Parathyroid adenoma (tissue), 2 donors: ENCODE measurements at regions not wholly inside any gene's neighbourhood (a gene's known extent, or its start where the extent isn't known, plus 50 kb on each side); places are given as distances from the start of the nearest gene placed in this dataset.

Source experiments
- H2AFZ ChIP-seq: fragments of 300-600 bp; sonication (generic); one replicate; pipeline ENCODE4 v1.7.0; 2017; ENCODE audit warnings: antibody characterized with exemption, mild to moderate bottlenecking
- H3K27ac ChIP-seq: fragments of 300-600 bp; sonication (generic); one replicate; pipeline ENCODE4 v1.7.0; 2017
- H3K27me3 ChIP-seq: fragments of 300-600 bp; sonication (generic); one replicate; pipeline ENCODE4 v1.7.0; 2017; ENCODE audit warnings: low read length; ENCODE audit not compliant: control insufficient read depth, insufficient read depth
- H3K36me3 ChIP-seq: fragments of 300-600 bp; sonication (generic); one replicate; pipeline ENCODE4 v1.7.0; 2017; ENCODE audit warnings: low read length; ENCODE audit not compliant: control insufficient read depth, insufficient read depth
- H3K4me1 ChIP-seq: fragments of 300-600 bp; sonication (generic); one replicate; pipeline ENCODE4 v1.7.0; 2017; ENCODE audit warnings: control low read depth
- H3K4me2 ChIP-seq: fragments of 300-600 bp; sonication (generic); one replicate; pipeline ENCODE4 v1.7.0; 2017; ENCODE audit warnings: low read length
- H3K4me3 ChIP-seq: fragments of 300-600 bp; sonication (generic); one replicate; pipeline ENCODE4 v1.7.0; 2017; ENCODE audit warnings: low read depth, low read length
- H3K79me2 ChIP-seq: fragments of 300-600 bp; sonication (generic); one replicate; pipeline ENCODE4 v1.7.0; 2017; ENCODE audit warnings: control low read depth
- H3K9ac ChIP-seq: fragments of 300-600 bp; sonication (generic); one replicate; pipeline ENCODE4 v1.7.0; 2017; ENCODE audit warnings: mild to moderate bottlenecking
- H3K9me3 ChIP-seq: fragments of 300-600 bp; sonication (generic); one replicate; pipeline ENCODE4 v1.7.0; 2017; ENCODE audit warnings: low read length; ENCODE audit not compliant: control insufficient read depth
- CTCF ChIP-seq: fragments of 300-600 bp; sonication (generic); IDR thresholded peaks from one replicate; pipeline ENCODE4 v1.7.0; 2017; ENCODE audit warnings: antibody characterized with exemption, mild to moderate bottlenecking
- donor health status: primary hyperparathyroidism.

- Histone ChIP-seq H3K4me3 (no peak overlapping the region), H3K9me3 (peaks cover 4% of the 10 kb centered on the region), H3K4me1 (no peaks in the 10 kb centered on the region), H2AFZ (no peak overlapping the region), H3K4me2 (no peak overlapping the region), H3K27me3 (no peaks in the 10 kb centered on the region), H3K27ac (no peak overlapping the region), H3K79me2 (no peaks in the 10 kb centered on the region), H3K36me3 (no peaks in the 10 kb centered on the region), H3K9ac (no peak overlapping the region)
- no peak for TF ChIP-seq CTCF
Observed at GRCh38 chr16:8094696-8095095, 495.6 kb downstream of the TMEM114 start.

GRCh38 chr16:8088820-8089338, 501.4 kb downstream of the TMEM114 start:
- Histone ChIP-seq H3K9me3 (peaks cover 4% of the 10 kb centered on the region), H3K27me3 (no peaks in the 10 kb centered on the region), H3K9ac (no peak overlapping the region), H3K27ac (no peak overlapping the region), H3K79me2 (no peaks in the 10 kb centered on the region), H3K36me3 (no peaks in the 10 kb centered on the region), H3K4me3 (no peak overlapping the region), H3K4me2 (no peak overlapping the region), H2AFZ (no peak overlapping the region), H3K4me1 (no peaks in the 10 kb centered on the region)
- no peak for TF ChIP-seq CTCF

GRCh38 chr16:8087597-8088289, 502.6 kb downstream of the TMEM114 start:
- Histone ChIP-seq H2AFZ (no peak overlapping the region), H3K4me2 (no peak overlapping the region), H3K36me3 (no peaks in the 10 kb centered on the region), H3K4me1 (no peaks in the 10 kb centered on the region), H3K79me2 (no peaks in the 10 kb centered on the region), H3K27me3 (no peaks in the 10 kb centered on the region), H3K9ac (no peak overlapping the region), H3K4me3 (no peak overlapping the region), H3K27ac (no peak overlapping the region), H3K9me3 (peaks cover 1% of the 10 kb centered on the region)
- no peak for TF ChIP-seq CTCF

- Histone ChIP-seq H3K4me3 (no peak overlapping the region), H3K79me2 (no peaks in the 10 kb centered on the region), H3K4me1 (no peaks in the 10 kb centered on the region), H3K9ac (no peak overlapping the region), H3K36me3 (no peaks in the 10 kb centered on the region), H2AFZ (no peak overlapping the region), H3K9me3 (no peaks in the 10 kb centered on the region), H3K4me2 (no peak overlapping the region), H3K27ac (no peak overlapping the region), H3K27me3 (no peaks in the 10 kb centered on the region)
- TF ChIP-seq CTCF = no peak
Observed at GRCh38 chr16:8087146-8087545, 503.2 kb downstream of the TMEM114 start.

GRCh38 chr16:8084882-8085281, 505.4 kb downstream of the TMEM114 start:
- H3K9me3 ChIP-seq = no peaks in the 10 kb centered on the region
- TF ChIP-seq CTCF = no peak
- H3K4me3 ChIP-seq = no peak overlapping the region
- H3K4me2 ChIP-seq = no peak overlapping the region
- no peak overlapping the region for H3K27ac ChIP-seq
- H3K4me1 ChIP-seq = no peaks in the 10 kb centered on the region
- no peaks in the 10 kb centered on the region for H3K36me3 ChIP-seq
- H3K27me3 ChIP-seq = no peaks in the 10 kb centered on the region
- H3K9ac ChIP-seq = no peak overlapping the region
- no peak overlapping the region for H2AFZ ChIP-seq
- no peaks in the 10 kb centered on the region for H3K79me2 ChIP-seq
